Testis (tissue), 2 donors: ENCODE measurements at regions not wholly inside any gene's neighbourhood (a gene's known extent, or its start where the extent isn't known, plus 50 kb on each side); places are given as distances from the start of the nearest gene placed in this dataset.

ENCODE experiments used
- POLR2A ChIP-seq: fragments of 450-650 bp; IDR thresholded peaks from one replicate; pipeline ENCODE4 v1.6.1; 2017; ENCODE audit warnings: antibody characterized with exemption, mild to moderate bottlenecking, moderate library complexity
- TF ChIP-seq, protein P1 (sequence below), 3 experiments: fragments of 450-650 bp in 2 of 3; fragments of 200-600 bp in 1 of 3; sonication (generic) in 1 of 3; IDR thresholded peaks; one replicate each; pipeline ENCODE4 v1.5.1; 2016 to 2019; ENCODE audit warnings: antibody characterized with exemption in 3 of 3, mild to moderate bottlenecking in 2 of 3, moderate library complexity in 1 of 3

GRCh38 chr1:8204826-8205225, 113.1 kb upstream of the SLC45A1 start:
- no peak for TF ChIP-seq POLR2A
- TF ChIP-seq, protein P1, sequence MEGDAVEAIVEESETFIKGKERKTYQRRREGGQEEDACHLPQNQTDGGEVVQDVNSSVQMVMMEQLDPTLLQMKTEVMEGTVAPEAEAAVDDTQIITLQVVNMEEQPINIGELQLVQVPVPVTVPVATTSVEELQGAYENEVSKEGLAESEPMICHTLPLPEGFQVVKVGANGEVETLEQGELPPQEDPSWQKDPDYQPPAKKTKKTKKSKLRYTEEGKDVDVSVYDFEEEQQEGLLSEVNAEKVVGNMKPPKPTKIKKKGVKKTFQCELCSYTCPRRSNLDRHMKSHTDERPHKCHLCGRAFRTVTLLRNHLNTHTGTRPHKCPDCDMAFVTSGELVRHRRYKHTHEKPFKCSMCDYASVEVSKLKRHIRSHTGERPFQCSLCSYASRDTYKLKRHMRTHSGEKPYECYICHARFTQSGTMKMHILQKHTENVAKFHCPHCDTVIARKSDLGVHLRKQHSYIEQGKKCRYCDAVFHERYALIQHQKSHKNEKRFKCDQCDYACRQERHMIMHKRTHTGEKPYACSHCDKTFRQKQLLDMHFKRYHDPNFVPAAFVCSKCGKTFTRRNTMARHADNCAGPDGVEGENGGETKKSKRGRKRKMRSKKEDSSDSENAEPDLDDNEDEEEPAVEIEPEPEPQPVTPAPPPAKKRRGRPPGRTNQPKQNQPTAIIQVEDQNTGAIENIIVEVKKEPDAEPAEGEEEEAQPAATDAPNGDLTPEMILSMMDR (IDR thresholded peaks at IDR 0.05): no peak
